Fibroblast of villous mesenchyme (primary cell): ENCODE measurements at regions not wholly inside any gene's neighbourhood (a gene's known extent, or its start where the extent isn't known, plus 50 kb on each side); places are given as distances from the start of the nearest gene placed in this dataset.
"Not testable (repeated sequence)": the region's sequence is repeated elsewhere in the genome, so short reads cannot be mapped to it uniquely, and the experiment has no call there.

Experiments
- DNase-seq: peaks from one replicate; pipeline ENCODE4 v3.0.0-alpha.2; 2010; ENCODE audit warnings: low read depth
- H3K4me3 ChIP-seq: 2 replicates; pipeline ENCODE4 v1.5.1; 2011; ENCODE audit warnings: low read depth, mild to moderate bottlenecking, low read length
- TF ChIP-seq, protein P1 (sequence below): IDR thresholded peaks from 2 replicates; pipeline ENCODE4 v1.5.1; 2012; ENCODE audit warnings: low read depth, mild to moderate bottlenecking, low read length; ENCODE audit not compliant: insufficient read depth

DNA sequence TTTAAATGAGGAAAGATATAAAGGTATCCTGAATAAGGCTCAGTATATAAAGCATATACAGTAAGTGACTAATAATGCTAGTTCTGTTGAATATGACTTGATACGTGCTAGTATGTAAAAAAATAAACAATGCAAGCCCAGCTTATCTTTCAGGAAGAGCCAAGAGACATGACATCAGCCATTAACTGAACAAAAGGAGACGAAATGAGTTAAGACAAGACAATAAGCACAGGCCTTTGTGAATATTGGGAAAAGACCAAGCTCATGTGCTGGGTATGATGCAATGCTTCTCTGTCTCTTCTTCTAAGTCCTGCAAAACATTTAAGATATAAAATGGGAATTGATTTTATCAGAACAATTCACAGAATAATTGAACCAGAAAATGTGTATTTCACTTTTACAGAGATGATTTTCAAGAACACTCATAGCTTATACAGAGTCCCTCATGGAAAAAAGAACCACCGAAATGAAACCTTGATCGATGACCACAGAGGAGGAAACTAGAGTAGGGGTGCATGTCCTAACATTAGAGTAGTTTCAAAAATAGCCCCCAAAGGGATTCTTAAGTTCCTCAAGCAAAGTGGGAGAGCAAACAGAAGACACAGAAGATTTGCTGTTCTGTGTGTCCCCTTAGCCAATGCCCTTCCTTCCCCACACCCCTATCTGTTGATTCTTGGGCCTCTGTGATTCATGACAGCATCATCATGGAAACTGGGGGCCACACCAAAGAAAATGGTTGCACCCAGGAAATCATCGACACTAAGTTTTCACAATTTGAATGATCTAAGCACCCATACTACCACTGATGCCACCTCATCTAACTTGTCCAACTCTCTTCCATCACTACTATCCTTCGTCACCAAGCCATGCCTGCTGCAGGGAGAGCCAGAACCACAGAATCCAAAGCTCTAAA is 68.0 kb upstream of the CRIM1 start:
- no peak overlapping the region for H3K4me3 ChIP-seq
- DNase-seq: peak; percentile 13
- TF ChIP-seq, protein P1, sequence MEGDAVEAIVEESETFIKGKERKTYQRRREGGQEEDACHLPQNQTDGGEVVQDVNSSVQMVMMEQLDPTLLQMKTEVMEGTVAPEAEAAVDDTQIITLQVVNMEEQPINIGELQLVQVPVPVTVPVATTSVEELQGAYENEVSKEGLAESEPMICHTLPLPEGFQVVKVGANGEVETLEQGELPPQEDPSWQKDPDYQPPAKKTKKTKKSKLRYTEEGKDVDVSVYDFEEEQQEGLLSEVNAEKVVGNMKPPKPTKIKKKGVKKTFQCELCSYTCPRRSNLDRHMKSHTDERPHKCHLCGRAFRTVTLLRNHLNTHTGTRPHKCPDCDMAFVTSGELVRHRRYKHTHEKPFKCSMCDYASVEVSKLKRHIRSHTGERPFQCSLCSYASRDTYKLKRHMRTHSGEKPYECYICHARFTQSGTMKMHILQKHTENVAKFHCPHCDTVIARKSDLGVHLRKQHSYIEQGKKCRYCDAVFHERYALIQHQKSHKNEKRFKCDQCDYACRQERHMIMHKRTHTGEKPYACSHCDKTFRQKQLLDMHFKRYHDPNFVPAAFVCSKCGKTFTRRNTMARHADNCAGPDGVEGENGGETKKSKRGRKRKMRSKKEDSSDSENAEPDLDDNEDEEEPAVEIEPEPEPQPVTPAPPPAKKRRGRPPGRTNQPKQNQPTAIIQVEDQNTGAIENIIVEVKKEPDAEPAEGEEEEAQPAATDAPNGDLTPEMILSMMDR: no peak

DNA sequence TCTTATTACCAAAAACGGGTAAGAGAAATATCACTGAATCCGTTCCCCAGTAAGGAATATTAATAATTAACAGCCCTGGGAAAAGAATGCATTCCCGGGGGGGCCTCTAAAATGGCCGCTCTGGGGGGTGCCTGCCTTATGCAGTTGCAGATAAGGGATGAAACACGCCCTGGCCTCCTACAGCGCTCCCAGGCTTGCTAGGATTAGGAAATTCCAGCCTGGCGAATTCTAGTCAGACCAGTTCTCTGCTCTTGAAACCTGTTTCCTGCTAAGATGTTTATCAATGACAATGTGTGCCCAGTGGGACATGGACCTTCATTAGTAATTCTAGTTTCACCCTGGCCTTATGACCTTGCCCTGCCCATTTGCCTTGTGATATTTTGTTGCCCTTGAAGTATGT is 76.1 kb upstream of the CRIM1 start:
- not testable (repeated sequence) for H3K4me3 ChIP-seq, DNase-seq

DNA sequence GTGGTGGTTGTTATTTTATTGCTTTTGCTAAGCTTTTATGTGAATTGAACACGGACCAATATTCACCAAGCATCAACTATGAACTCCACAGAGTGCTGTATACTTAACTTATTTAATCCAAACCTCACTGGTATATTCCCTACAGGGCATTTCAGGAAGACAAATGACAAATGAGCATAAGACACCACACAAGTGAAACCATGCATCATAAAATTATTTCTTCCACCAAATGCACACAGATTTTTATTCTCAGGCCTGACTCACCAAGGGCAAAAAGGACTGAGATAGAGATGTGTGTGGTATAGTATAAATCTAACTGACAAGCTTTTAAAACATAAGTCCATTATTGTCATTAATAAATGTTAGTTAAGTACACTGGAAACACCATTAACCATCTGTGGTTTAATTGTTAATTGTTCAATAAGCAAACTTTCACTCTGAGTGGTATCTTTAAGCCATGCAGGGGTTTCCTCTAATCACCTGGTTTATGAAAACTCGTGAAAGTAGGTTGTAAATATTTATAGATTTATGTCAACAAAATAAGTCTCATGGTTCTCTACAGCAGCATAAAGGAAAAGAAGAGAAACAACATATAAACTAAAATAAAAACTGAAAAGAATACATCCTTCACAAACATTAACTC is 77.6 kb upstream of the CRIM1 start:
- no peak for DNase-seq
- TF ChIP-seq, protein P1: no peak

DNA sequence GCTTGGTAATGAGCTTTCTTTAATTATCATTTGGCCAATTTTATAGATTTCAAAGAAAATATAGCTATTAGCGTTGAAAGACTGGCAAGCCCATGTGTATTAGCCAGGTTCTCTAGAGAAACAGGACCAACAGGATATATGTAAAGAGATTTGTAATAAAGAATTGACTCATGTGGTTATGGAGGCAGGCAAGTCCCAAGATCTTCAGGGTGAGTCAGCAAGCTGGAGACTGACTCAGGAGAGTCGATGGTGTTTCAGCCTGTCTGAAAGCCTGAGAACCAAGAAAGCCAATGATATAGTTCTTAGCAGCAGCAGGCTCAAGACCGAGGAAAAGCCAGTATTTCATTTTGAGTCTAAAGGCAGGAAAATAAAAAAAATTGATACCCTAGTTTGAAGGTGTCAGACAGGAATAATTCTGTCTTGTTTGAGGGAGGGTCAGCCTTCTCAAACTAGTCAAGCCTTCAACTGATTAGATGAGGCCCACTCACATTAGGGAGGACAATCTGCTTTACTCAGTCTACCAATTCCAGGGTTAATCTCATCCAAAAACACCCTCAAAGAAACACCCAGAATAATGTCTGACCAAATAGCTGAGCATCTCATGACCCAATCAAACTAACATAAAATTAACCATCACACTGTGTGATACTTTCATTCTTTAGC is 78.3 kb upstream of the CRIM1 start:
- no peak overlapping the region for H3K4me3 ChIP-seq
- DNase-seq: peak; percentile 53
- TF ChIP-seq, protein P1: no peak

More for the DNA sequence above, 77.6 kb upstream of the CRIM1 start:
- H3K4me3 ChIP-seq: no peak overlapping the region

DNA sequence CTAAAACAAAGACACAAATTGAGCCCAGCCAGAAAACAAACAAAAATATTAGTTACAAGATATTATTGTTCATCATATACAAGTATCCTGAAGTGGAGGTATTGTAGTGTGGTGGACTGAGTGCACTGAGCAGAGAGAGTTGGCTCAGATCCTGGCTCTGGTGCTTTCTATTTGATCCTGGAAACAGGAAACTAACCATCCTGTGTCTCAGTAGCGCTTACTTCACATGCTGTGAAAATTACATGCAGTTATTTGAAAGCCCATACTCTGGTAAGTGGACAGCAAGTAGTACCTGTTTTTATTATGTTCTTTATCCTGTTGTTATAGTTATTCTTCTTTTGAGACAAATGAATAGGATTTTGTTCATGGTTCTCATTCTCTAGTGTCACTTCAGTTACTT is 84.3 kb upstream of the CRIM1 start:
- H3K4me3 ChIP-seq: no peak overlapping the region
- no peak for DNase-seq
- TF ChIP-seq, protein P1: no peak

DNA sequence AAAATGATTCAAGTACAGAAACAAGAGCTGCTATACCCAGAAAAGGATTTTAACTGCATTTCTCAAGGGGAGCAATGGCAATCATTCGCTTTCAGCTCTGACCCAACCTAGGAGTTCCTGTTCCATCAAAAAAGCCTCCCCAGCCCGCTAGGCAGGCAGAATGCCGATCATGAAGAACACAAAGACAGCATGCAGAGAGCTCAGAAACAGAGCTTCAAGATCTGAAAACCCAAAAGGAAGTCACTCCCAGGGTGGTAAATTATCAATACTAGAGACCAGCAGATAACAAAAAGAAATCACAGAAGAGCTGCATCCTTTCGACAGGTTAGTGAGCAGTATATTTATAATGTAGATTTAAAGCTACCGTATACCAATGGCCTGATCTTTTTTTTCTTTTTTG is 84.8 kb upstream of the CRIM1 start:
- TF ChIP-seq, protein P1: no peak
- no peak for DNase-seq
- H3K4me3 ChIP-seq: no peak overlapping the region

DNA sequence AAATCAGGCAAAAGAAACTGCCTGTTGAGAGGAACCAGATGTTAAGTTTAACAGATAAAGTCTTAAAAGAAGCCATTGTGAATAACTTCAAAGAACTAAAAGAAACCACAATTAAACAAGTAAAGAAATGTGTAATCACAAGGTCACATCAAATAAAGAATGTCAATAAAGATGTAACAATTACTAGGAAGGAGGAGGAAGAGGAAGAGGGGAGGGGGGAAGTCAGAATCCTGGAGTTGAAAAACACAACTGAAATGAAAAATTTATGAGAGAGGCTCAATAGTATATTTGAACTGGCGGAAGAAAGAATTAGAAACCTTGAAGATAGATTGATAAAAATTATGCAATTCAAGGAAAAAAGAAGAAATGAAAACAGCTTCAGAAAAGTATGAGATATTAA is 88.4 kb upstream of the CRIM1 start:
- TF ChIP-seq, protein P1: no peak
- no peak for DNase-seq

More for the DNA sequence above, 88.4 kb upstream of the CRIM1 start:
- H3K4me3 ChIP-seq: no peak overlapping the region
